GM19328 (cell line): ENCODE measurements at regions not wholly inside any gene's neighbourhood (a gene's known extent, or its start where the extent isn't known, plus 50 kb on each side); places are given as distances from the start of the nearest gene placed in this dataset.

Experiments used
- ATAC-seq: cut with Tn5 transposase; IDR thresholded peaks from one replicate; pipeline ENCODE4 v1.9.1; 2021; ENCODE audit warnings: mild to moderate bottlenecking, moderate library complexity; ENCODE audit not compliant: unreplicated experiment

DNA sequence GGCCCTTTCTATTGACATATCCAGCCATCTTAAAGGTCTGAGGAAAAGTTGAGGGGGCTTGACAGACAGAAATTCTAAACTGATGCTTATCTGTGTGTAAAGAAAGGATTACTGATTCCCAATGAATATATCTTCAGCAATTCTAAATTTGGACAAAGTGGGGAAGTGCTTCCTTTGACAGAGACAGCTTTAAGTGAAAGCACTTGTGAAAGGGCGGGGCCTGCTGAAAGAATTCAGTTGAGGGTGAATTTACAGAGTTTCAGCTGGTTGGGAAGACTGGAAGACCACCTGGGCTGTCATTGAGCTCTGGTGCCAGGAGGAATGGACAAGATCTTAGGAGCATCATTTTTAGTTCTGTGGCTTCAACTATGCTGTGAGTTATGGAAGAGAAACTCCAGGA is 412.5 kb upstream of the OR4E1 start:
- no peak for ATAC-seq

DNA sequence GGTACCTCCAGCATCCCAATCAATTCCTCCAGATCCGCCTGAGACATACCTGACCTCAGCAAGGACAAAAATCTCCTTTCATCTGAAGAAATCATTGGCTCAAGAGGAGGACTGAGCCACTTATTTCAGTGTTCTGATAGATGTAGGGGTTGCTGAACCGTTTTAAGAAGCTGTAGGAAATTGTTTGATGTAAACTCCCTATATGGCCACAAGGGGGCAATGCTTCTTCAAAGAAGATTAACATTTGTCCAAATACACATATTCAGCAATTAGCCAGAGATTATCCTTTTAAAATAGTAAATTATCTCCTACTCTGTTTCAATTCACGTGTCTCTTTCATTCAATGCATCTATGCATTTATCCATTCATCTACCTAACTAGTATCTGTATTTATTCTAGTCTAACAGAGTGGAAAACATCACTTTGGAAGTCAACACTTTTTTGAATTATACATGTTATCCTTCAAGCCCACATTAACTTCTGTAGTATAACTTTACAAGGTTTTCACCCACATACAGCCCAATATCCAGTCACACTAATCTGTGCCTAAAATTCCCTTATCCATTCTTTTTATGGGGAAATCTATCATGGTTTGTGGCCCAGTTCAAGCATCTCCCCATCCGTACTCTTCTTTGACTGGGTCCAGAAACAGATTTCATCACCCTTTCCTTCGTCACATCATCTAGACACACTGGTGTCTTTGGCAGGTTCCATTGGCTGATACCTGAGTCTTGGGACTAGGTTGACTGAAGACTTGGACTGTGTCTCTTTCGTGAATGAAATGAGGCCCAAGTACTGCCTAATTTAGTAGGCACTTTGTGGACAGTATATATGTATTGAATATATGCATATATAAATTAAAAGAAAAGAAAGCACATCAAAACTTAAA is 411.0 kb upstream of the OR4E1 start:
- ATAC-seq = no peak

DNA sequence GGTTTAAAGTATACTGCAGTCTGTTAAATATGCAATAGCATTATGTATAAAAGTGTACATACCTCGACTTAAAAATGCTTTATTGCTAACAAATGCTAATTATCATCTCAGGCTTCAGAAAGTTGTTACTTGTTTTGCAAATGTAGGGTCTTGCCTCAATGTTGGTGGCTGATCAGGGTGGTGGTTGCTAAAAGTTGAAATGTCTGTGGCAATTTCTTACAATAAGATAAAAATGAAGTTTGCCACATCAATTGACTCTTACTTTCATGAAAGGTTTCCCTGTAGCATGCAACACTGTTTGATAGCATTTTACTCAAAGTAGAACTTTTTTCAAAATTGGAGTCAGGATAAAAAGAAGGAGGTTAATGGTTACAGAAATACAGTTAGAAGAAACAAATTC is 407.7 kb upstream of the OR4E1 start:
- ATAC-seq = no peak

DNA sequence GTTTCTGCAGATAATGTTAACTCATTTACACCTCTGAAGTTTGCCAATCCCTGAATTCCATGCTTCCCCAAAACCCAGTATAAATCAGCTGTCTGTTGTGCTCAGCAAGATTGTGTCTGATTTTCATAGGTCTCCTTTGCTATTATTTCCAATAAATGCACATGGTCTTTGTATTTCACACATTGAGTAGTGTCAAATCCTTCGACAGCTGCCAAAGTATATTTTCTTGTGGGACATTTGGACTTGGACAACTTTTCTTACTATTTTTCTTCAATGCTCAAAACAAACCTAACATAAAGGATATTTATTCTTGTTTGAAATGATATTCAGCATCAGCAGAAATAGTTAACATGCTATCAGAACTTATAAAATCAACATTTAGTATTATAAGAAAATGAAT is 406.1 kb upstream of the OR4E1 start:
- no peak for ATAC-seq

DNA sequence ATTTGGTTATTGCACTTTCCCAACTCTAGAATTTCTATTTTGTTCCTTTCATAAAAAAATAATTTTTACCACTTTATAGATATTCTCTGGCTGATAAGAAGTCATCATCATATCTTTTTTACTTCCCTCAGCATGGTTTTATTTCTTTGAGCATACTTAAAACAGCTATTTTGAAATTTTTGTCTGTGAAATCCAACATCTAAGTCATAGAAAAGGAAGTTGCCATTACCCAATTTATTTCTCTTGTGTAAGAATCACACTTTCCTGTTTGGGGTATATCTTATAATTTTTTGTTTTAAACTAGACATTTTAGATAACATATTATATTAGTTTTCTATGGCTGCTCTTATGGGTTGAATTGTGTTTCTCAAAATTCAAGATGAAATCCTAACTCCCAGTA is 400.2 kb upstream of the OR4E1 start:
- ATAC-seq = no peak

DNA sequence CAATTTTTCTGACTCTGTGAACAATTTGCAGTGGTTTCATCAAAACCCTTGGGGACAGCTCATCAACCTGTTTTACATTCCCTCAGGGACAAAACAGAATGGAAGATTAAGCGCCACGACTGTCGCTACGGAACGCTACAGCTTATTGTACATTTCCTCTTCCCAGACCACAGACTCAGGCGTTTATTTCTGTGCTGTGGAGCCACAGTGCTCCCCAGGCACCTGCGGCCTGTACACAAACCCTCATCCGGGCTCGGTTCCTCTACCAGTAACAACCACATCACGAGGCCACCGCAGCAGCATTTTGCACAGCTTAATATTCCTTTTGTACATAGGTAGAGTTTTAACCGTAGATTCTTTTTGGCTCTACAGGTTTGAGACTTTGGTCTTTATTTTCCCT is 397.4 kb upstream of the OR4E1 start:
- peak; percentile 87 for ATAC-seq

DNA sequence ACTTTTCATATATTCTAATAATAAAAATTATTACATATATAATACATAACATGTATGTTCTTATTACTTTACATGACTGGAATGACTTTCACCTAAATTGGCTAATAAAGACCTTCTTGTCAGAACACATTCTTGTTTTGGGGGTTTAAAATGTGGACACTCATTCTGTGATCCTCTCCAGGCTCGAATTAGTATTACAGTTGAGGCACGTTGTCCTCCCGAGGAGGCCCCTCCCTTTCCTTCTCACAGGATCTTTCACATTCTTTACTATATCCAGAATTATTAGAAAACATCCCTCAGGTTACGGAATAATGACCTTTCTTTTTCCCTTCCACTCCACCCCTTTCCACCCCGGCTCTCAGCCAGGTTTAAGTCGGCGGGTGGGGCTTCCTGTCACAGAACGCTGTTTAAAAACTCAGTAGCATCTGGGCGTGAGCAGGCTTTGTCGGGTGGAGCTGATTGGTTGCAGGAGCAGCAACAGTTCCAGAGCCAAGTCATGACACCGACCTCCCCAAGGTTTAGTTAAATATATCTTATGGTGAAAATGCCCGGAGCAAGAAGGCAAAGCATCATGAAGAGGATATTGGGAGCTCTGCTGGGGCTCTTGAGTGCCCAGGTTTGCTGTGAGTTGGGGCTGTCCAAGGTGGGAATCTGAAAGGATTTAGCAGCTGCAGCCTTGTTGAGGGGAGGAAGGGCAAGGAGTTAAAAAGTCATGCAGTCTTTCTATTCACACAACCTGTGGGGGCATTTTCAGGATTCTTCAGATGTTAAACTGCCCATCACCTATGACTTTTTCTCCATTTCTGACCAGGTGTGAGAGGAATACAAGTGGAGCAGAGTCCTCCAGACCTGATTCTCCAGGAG is 396.7 kb upstream of the OR4E1 start:
- peak; percentile 35 for ATAC-seq

DNA sequence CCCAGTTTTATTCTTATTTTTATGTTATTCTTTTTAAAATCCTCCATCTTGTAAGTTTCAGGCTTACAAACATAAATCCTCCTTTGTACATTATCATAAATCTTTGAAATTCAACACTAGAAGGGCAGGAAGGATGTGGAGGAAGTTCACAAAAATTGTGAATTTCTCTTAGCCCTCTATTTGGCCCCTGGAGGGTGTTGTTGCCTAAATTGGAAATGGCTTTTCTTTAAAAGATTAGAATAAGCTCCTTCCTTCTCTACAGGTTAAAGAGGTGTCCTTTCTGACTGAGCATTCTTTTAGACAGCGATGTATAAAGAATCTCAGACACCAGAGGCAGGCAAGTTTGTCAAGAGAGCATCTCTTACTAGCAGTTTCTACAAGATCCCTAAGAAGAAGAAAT is 391.7 kb upstream of the OR4E1 start:
- no peak for ATAC-seq

DNA sequence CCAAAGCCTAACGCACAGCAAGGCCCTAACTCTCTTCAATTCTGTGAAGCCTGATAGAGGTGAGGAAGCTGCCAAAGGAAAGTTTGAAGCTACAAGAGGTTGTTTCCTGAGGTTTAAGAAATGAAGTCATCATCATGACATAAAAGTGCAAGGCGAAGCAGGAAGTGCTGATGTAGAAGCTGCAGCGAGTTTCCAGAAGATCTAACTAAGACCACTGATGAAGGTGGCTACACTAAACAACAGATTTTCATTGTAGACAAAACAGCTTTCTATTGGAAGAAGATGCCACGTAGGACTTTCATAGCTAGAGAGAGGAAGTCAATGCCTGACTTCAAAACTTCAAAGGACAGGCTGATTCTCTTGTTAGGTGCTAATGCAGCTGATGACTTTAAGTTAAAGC is 385.6 kb upstream of the OR4E1 start:
- no peak for ATAC-seq

DNA sequence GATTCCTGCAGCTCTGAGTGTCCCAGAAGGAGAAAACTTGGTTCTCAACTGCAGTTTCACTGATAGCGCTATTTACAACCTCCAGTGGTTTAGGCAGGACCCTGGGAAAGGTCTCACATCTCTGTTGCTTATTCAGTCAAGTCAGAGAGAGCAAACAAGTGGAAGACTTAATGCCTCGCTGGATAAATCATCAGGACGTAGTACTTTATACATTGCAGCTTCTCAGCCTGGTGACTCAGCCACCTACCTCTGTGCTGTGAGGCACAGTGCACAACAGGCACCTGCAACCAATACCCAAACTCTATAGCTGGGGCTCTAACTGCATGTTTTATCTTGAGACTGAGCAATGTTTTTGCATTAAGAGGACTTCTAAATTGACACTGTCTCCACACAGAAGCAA is 379.2 kb upstream of the OR4E1 start:
- ATAC-seq = no peak

DNA sequence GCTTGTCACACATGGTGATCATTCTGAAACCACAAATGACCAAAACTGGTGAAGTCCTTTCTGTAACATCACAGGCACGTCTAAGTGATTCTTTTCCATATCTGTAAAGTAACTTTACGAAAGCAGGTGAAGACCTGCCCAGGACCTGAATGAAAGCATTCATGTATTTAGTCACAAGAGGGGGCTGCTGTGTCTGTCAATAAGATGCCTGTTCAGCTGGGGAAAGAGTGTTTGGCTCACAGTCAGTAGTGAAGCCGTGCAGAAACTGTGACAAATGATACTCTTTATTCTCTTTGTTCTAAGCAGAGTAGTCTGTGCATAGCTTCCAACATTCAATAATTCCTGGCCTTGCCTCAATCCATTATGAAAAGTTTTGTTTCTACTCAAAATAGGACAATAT is 373.5 kb upstream of the OR4E1 start:
- ATAC-seq = no peak

DNA sequence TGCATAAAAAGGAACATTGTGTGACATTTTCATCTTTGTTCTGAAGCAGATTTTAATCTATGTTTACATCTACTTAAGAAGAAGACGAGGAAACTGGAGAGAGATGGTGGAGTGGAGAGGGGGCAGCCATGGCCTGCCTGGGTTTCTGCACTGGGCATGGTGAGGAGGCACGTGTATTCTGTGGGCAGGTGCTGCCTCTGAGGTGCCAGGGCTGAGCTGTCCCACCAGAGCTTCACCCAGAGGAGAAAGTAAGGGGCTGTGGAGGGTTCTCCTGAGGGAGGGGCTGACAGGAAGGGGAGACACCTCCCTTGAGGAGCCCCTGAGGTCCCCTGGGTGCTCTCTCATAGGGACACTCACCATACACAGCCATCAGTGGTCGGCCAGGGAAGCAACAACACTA is 372.4 kb upstream of the OR4E1 start:
- ATAC-seq = no peak

DNA sequence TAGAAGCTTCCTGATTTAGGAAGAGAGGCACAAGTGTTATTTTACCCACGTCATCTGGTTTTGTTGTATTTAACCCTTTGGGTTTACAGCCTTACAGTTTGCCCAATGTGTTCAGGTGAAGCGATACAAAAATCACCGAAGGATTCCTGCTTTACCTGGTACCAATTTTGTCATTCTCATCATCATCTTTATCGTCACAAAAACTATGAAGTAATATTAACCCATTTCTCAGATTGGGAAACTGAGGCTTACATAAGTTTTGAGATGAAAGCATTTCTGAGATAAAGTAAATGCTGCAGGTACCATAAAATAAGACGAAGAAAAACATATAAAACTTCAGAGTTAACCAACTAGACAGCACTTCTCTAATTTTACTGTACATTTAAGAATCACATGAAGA is 370.6 kb upstream of the OR4E1 start:
- ATAC-seq = no peak

DNA sequence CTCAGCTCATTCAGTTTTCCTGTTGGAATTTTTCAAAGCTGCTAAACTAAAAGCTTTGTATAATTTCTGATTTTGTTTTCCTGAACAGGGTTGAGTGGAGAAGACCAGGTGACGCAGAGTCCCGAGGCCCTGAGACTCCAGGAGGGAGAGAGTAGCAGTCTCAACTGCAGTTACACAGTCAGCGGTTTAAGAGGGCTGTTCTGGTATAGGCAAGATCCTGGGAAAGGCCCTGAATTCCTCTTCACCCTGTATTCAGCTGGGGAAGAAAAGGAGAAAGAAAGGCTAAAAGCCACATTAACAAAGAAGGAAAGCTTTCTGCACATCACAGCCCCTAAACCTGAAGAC is 367.1 kb upstream of the OR4E1 start:
- ATAC-seq = no peak

DNA sequence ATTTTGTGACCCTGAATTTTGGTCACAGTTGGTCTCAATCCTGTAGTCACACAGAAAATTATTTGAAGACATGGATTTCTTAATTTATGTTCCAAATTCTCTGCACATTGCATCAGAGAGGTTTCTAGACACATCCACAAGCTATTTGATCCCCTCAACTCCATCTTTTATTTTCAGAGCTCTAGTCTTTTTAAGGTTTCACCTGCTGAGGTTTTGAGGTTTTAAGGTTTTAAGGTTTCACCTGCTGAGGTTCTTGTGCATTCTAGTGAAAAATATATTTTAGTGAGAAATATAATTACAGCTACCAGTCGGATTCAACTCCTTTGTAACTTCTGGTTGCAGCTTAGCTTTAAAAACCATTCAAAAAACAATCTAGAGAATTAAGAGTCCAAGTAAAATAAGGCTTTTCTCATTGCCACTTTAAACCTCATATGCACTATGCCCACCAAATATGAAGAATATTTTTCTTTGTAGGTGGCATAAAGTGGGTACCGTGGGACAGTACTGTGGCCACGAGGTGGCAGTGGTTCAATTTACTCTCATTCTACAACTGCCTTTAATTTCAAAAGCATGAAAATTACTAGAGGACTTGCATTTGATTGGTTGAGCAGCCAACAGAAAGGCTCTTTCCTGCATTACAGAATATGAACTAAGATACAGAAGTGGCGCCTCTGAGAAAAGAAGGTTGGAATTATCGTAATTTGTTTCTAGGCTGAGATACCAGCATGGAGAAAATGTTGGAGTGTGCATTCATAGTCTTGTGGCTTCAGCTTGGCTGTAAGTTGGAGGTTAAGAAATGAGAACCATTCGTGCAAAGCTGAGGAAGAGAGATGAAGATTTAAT is 366.5 kb upstream of the OR4E1 start:
- ATAC-seq = no peak

DNA sequence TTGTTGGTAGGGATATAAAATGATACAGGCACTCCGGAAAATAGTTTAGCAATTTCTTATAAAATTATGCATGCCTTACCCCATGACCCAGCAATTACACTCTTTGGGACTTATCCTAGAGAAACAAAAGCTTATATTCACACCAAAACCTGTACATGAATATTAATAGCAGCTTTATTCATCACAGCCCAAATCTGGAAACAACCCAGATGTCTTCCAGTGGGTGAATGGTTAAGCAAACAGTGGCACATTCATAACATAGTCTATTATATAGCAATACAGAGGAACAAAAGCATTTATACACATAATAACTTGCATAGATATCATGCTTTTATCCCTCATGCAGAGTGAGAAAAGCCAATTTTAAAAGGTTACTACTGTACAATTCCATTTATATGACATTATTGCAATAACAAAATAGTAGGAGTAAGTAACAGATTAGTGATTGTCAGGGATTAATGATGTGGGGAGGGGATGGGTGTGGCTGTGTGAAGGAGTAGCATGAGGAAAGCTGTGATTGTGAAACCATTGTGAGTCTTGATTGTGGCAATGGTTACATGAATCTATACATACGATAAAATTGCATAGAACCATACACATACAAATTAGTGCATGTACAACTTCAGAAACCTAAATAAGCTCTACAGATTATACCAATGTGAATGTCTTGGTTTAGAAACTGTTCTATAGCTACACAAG is 363.1 kb upstream of the OR4E1 start:
- ATAC-seq = no peak

DNA sequence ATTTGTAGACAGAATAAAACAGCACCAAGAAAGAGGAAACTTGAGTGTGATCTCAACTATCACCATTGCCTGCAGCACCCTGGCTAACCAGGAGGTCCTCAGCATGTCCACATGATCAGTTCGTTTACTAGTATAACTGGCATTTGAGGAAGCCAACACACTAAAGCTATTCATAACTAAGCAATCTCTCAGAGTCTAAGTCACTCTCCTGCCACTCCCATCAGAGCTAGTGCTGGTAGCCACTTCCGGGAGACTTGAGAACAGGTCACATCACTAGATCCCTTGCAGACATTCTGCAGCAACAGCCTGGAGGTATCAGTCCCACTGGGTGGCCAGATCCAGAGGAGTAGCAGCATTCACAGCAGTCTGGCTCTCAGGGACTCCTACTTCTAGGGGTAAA is 352.9 kb upstream of the OR4E1 start:
- no peak for ATAC-seq

DNA sequence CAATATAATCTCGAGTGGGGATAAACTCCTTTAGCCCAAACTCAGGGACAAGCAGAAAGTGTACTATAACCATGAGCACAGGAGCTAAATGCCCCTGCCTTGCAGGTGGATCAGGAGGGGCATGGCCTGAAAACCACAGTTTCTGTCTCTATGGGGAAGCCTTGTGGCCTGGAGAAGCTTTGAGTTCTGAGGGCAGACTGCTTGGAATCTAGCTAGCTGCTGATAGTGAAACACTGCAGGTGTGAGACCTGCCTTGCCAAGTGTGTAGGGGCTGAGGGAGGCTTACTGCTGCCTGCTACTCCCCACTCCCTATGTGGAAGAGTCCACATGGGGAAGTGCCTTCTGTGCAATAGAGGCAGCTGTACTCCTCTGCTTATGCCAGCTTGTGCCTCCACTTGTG is 352.3 kb upstream of the OR4E1 start:
- ATAC-seq = no peak

DNA sequence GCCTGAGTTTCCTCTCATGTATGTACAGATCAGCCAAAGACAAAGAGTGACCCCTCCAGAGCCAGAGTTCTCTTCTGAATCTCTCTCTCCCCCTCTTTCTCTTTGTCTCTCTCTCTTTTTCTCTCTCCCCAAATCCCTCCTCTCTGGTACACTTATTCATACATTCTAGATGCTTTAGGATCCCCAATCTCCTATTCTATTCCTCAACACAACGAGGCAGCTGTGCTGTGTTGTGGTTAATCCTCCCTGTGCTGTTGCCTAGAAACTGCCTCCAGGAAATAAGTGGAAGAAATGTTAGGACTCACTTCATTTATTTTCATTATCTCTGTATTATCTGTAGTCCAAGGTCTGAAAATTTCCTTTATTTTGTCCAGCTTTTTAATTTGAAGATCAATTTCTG is 350.5 kb upstream of the OR4E1 start:
- ATAC-seq = no peak

DNA sequence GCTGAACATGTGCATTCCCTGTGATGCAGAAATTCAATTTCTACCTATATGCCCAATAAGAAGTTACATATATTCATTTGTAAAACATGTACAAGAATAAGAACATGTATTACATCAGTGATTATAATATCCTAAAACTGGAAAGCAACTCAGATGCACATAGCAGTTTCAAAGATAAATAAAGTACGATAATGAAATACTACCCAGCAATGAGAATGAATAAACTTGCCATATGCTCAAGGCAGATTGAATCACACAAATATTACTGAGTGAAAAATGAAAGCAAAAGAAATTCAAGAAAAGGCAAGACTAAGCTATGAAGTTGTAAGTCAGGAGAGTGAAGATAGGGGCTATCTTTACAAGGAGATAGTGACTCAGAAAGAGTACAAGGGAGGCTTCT is 345.3 kb upstream of the OR4E1 start:
- no peak for ATAC-seq

DNA sequence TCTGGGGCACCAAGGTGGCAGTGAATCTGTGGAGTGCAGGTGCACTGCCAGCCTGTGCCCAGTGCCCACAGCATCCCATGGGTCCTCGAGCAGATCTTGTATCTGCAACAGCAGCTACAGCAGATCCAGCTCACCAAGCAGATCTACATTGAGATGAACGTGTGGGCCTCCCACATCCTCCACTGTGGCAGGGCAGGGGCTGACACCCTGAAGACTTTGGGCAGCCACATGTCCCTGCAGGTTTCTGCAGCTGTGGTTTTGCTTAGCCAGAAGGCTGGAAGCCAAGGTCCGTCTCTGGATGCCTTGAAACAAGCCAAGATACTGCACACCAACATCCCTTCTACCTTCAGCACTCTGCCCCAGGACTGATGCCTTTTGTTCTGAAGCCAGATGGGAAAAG is 338.8 kb upstream of the OR4E1 start:
- no peak for ATAC-seq
